HL-60/S4 (cell line): ENCODE measurements at regions not wholly inside any gene's neighbourhood (a gene's known extent, or its start where the extent isn't known, plus 50 kb on each side); places are given as distances from the start of the nearest gene placed in this dataset.

ENCODE experiments used
- in situ Hi-C: fragments of 300-500 bp; cut with MboI; formaldehyde crosslinking; loops from 2 replicates; pipeline ENCODE4 v1.14.3; 2022; ENCODE audit warnings: low sequenced_read_pairs

- in situ Hi-C loops: no loop called here
These were observed 209.7 kb downstream of the ESM1 start for GRCh38 chr5:54775645-54776044.

- in situ Hi-C loops: no loop called here
These were observed 210.9 kb downstream of the ESM1 start for GRCh38 chr5:54774281-54775170.

GRCh38 chr5:54772684-54773083 is 212.7 kb downstream of the ESM1 start:
- in situ Hi-C loops: no loop called here

- in situ Hi-C loops: no loop called here
These were observed 213.2 kb downstream of the ESM1 start for GRCh38 chr5:54772231-54772630.

- in situ Hi-C loops: no loop called here
These were observed 215.6 kb downstream of the ESM1 start for GRCh38 chr5:54769746-54770145.

GRCh38 chr5:54769072-54769471 is 216.3 kb downstream of the ESM1 start:
- in situ Hi-C loops: no loop called here

GRCh38 chr5:54766748-54767147 is 218.6 kb downstream of the ESM1 start:
- in situ Hi-C loops: no loop called here

GRCh38 chr5:54765165-54766028 is 220.0 kb downstream of the ESM1 start:
- in situ Hi-C loops: no loop called here

- in situ Hi-C loops: no loop called here
These were observed 221.0 kb downstream of the ESM1 start for GRCh38 chr5:54764102-54765090.

GRCh38 chr5:54761213-54761701 is 224.1 kb downstream of the ESM1 start:
- in situ Hi-C loops: no loop called here

GRCh38 chr5:54760182-54760935 is 225.0 kb downstream of the ESM1 start:
- in situ Hi-C loops: no loop called here

- in situ Hi-C loops: no loop called here
These were observed 227.4 kb downstream of the ESM1 start for GRCh38 chr5:54758038-54758437.

GRCh38 chr5:54757541-54757940 is 227.9 kb downstream of the ESM1 start:
- in situ Hi-C loops: no loop called here

GRCh38 chr5:54756796-54757402 is 228.5 kb downstream of the ESM1 start:
- in situ Hi-C loops: no loop called here

- in situ Hi-C loops: no loop called here
These were observed 229.1 kb downstream of the ESM1 start for GRCh38 chr5:54756301-54756700.

- in situ Hi-C loops: no loop called here
These were observed 230.5 kb downstream of the ESM1 start for GRCh38 chr5:54754878-54755277.

- in situ Hi-C loops: no loop called here
These were observed 231.0 kb downstream of the ESM1 start for GRCh38 chr5:54754420-54754819.

- in situ Hi-C loops: no loop called here
These were observed 231.6 kb downstream of the ESM1 start for GRCh38 chr5:54753753-54754152.

- in situ Hi-C loops: no loop called here
These were observed 232.4 kb downstream of the ESM1 start for GRCh38 chr5:54753034-54753433.
